GM19025 (cell line): ENCODE measurements at regions not wholly inside any gene's neighbourhood (a gene's known extent, or its start where the extent isn't known, plus 50 kb on each side); places are given as distances from the start of the nearest gene placed in this dataset.

Experiments
- ATAC-seq: cut with Tn5 transposase; IDR thresholded peaks from one replicate; pipeline ENCODE4 v1.9.1; 2021; ENCODE audit warnings: mild to moderate bottlenecking, low read depth, moderate library complexity; ENCODE audit not compliant: unreplicated experiment

DNA sequence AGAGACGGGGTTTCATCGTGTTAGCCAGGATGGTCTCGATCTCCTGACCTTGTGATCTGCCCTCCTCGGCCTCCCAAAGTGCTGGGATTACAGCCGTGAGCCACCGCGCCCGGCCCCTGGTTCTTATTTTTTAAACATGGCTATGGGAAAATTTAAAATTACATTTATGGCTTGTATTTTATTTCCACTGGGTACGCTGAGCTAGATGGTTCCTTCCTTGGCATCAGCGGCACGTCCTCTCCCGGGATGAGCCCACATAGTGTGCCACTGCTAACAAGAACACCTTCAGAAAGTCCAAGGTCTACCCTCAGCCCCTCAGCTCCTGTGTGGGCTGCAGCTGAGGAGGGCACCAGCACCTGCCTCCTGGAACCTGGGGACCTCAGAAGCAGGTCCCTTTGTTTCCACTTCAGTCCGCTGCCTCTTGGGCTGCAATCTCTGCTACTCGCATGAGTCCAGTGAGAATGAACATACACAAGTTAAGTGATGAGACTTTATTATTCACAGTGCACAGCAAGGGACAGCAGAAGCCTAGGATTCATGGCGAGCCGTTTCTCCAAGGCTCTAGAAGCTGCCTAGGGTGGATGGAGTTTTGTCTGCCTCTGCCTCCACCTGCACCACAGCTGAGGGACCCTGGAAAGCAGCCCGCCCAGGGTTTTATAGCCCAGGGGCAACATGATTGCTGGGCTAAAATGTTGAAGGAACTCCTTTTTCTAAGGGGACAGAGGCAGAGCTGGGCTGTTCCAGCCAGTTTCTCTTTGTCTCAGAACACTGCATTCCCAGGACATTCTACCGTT, 107.5 kb upstream of the TEX51 start:
- ATAC-seq, result no peak

DNA sequence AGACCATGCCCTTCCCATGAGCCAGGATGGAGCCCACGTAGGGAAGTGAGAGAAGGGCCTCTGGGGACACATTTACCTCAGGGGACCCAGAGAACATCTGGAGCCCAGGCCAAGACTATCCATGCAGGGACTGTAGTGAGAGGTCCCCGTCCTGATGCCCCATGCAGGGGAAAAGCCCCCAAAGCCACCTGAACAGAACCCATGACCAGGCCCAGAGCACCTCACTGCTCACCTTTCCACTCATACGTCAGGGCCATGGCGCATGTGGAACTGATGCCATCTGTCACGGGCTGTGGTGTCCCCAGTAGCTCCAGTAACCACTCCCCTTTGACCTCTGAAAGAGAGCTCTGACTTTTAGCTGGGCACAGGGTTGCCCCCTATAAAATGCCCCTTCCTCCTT, 106.5 kb upstream of the TEX51 start:
- ATAC-seq, result no peak

DNA sequence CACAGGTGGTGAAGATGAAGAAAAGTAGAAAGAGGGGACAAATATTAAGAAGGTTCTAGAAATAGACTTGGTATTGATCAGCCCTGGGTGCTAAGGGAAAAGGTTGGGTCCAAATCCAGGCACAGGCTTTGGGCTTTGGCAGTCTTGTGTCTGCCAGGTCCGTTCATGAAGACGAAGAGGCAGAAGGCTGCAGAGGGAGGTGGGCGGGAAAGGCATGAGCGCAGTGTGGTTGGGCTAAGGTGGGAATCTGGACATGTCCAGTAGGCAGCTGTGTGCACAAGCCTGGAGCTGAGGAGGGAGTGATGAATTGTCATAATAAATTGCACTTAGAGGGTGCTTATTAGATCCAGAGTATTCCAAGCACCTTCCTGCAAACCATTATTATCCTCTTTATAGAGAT, 105.7 kb upstream of the TEX51 start:
- no peak for ATAC-seq

- no peak for ATAC-seq
Observed at GRCh38 chr2:126793885-126794613, 104.6 kb upstream of the TEX51 start.

- ATAC-seq, result no peak
Observed at GRCh38 chr2:126795656-126796055, 103.0 kb upstream of the TEX51 start.

DNA sequence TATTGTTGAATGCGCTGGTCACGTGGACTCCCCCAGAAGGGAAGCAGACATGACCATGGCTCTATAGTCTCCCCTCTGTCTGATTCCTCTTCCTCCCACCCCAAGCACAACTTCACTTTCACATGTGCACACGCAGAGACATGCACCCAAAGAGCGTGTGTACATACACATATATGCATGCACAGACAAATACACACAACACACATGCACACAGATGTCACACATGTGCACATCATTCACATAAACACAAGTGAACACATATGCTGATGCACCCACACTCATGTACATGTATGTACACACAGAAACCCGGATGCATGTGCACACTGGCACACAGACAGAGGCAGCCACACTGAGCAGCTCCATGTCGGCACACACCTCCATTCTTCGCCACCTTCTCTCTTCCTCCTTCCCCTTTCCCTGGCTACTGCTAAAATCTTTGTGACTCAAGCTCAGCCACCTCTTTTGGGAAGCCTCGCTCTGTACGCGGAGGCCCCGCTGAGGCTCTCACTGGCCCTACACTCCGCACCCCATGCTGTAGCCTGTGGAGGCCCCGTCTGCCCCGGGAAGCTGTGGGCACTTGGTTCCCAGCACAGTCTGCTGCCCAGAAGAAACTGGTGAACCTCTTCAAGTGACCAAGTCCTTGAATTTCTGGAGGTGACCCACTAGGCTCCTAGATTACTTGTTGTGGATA, 101.6 kb upstream of the TEX51 start:
- ATAC-seq, result no peak

DNA sequence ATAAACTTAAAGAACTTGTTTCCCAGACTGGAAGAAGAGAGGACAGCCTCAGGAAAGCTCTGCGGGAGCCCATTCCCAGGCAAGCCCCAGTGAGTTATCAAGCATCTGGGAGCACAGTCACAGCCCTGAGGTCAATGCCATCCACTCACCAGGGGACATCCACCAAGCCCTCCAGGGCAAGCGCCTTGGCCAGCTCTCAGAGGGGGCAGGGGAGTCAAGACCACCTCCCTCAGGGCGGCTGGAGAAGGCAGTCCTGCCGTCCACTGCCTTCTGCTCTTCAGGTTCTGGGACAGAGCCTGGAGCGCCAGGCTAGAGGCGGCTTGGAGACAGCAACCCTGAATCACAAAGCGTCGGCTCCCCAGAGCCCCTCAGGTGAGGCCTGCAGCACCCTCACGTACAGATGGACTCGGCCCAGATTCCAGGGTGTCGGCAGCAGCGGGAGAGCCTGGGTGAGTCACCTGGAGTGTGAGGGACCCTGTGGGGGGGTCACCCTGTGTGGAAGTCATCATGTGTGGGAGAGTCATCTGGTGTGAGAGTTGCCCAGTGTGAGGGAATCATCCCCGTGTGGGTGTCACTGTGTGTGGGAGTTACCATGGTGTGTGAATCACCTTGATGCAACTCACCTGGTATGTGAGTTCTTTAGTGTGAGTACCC, 100.9 kb upstream of the TEX51 start:
- ATAC-seq, result no peak

GRCh38 chr2:126798276-126799140, 100.2 kb upstream of the TEX51 start:
- no peak for ATAC-seq

DNA sequence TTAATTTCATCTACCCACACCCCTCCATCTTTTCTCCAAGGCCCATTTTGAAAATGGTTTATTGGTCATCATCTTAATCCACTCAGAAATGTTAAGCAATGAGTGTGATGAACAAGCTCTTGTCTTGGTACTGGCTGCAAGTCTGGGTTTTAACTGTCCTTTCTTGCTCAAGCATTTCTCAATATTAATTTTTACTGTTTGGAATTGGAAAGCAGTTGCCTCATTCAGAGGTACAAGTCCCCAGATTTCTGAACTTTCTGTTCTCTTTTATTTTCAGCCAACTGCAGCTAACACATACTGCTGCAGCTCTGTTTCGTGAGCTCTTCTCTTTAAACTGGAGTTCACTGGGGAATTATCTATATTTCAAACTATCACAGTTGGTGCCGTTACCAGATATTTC, 99.4 kb upstream of the TEX51 start:
- ATAC-seq, result no peak

- ATAC-seq, result no peak
Observed at GRCh38 chr2:126801473-126801872, 97.2 kb upstream of the TEX51 start.

DNA sequence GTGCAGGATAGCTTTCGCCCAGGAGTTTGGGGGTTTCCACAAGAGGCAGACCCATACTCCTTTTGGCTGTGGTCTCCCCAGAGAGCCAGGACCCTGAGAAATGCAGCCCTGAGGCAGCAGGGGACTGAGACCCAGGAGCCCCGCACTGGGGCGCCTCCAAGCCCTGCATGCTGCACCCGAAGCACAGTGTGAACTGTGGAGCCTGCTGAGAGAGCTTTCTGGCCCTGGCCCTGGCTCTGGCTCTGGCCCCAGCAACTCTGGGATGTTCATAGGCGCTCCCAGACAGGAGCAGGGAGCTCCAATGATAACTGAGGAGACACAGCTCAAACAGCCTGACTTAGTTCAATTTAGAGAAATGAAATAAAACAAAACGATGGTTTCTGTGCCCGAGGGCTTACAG, 96.4 kb upstream of the TEX51 start:
- no peak for ATAC-seq

GRCh38 chr2:126802774-126803433, 95.8 kb upstream of the TEX51 start:
- ATAC-seq, result no peak

DNA sequence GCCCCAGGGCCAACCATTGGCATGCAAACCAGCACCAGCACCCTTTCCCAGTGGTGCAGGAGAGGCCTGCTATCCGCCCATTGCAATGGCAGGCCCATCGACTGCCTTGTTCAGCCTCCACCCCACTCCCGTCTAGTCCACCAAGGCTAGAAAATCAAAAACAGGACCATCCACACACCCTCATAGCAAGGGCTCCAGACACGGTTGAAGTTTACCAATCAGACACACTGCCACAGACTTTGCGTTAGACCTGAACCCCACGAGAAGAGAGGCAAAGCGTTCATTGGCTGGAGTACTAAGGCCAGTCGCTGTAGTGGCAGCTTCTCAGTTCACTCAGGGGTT, 95.3 kb upstream of the TEX51 start:
- no peak for ATAC-seq

GRCh38 chr2:126804347-126804746, 94.3 kb upstream of the TEX51 start:
- ATAC-seq, result no peak

- no peak for ATAC-seq
Observed at GRCh38 chr2:126808929-126809328, 89.8 kb upstream of the TEX51 start.

- ATAC-seq, result no peak
Observed at GRCh38 chr2:126809340-126809739, 89.3 kb upstream of the TEX51 start.

- no peak for ATAC-seq
Observed at GRCh38 chr2:126810001-126810400, 88.7 kb upstream of the TEX51 start.

GRCh38 chr2:126811101-126811500, 87.6 kb upstream of the TEX51 start:
- no peak for ATAC-seq

DNA sequence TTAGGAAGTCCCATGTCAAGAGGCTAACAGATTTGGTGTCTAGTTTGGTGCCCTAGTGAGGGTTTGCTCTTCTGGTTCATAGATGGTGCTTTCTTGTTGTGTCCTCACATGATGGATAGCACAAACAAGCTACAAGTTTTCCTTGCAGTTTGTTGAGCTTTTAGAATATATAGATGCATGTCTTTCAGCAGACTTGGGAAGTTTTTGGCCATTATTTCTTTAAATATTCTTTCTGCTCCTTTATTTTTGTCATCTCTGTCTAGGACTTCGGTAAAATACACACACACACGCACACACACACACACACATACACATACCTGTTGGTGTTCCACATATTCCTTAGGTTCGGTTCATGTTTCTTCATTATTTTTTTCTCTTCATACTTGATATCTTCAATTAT, 81.5 kb upstream of the TEX51 start:
- no peak for ATAC-seq

- no peak for ATAC-seq
Observed at GRCh38 chr2:126822115-126822514, 76.6 kb upstream of the TEX51 start.
